ENCODE measurements at regions not wholly inside any gene's neighbourhood (a gene's known extent, or its start where the extent isn't known, plus 50 kb on each side); places are given as distances from the start of the nearest gene placed in this dataset.

- Histone ChIP-seq H3K36me3 (ENCODE audit: control insufficient read depth, insufficient read depth, low read length) (no peaks in the 10 kb centered on the region), H3K27ac (ENCODE audit: low read depth, low read length) (no peak overlapping the region), H3K4me3 (ENCODE audit: low read length) (no peak overlapping the region), H3K9me3 (ENCODE audit: control insufficient read depth, low read length) (no peaks in the 10 kb centered on the region), H3K4me1 (ENCODE audit: control insufficient read depth, insufficient read depth, low read length) (peaks cover 6% of the 10 kb centered on the region), H3K9ac (ENCODE audit: extremely low read depth, low read length, poor library complexity, severe bottlenecking) (no peak overlapping the region), H3K27me3 (ENCODE audit: control insufficient read depth, insufficient read depth, low read length, poor library complexity, severe bottlenecking) (peaks cover 24% of the 10 kb centered on the region)
- no peak for TF ChIP-seq CTCF (conservative IDR thresholded peaks at IDR 0.05)
- Mint-ChIP-seq H3K27me3 (ENCODE audit: insufficient read depth) (peaks cover 77% of the 10 kb centered on the region), H3K9me3 (no peaks in the 10 kb centered on the region), H3K4me3 (no peak overlapping the region), H3K27ac (no peak overlapping the region), H3K4me1 (peaks cover 21% of the 10 kb centered on the region), H3K36me3 (ENCODE audit: low read depth) (peaks cover 3% of the 10 kb centered on the region)
- DNase-seq = no peak
Measured at GRCh38 chr9:95810814-95811213, 64.7 kb upstream of the ERCC6L2 start.

GRCh38 chr9:95810133-95810532 is 65.4 kb upstream of the ERCC6L2 start:
- peak; percentile 10 for TF ChIP-seq CTCF (conservative IDR thresholded peaks at IDR 0.05)
- Histone ChIP-seq H3K4me3 (ENCODE audit: low read length) (no peak overlapping the region), H3K27me3 (ENCODE audit: control insufficient read depth, insufficient read depth, low read length, poor library complexity, severe bottlenecking) (peaks cover 24% of the 10 kb centered on the region), H3K9ac (ENCODE audit: extremely low read depth, low read length, poor library complexity, severe bottlenecking) (no peak overlapping the region), H3K4me1 (ENCODE audit: control insufficient read depth, insufficient read depth, low read length) (peaks cover 3% of the 10 kb centered on the region), H3K36me3 (ENCODE audit: control insufficient read depth, insufficient read depth, low read length) (no peaks in the 10 kb centered on the region), H3K27ac (ENCODE audit: low read depth, low read length) (no peak overlapping the region), H3K9me3 (ENCODE audit: control insufficient read depth, low read length) (no peaks in the 10 kb centered on the region)
- Mint-ChIP-seq H3K4me1 (peaks cover 18% of the 10 kb centered on the region), H3K36me3 (ENCODE audit: low read depth) (peaks cover 3% of the 10 kb centered on the region), H3K9me3 (no peaks in the 10 kb centered on the region), H3K27me3 (ENCODE audit: insufficient read depth) (peaks cover 70% of the 10 kb centered on the region), H3K27ac (no peak overlapping the region), H3K4me3 (no peak overlapping the region)
- WGBS, 2 experiments (ENCODE audit: insufficient coverage in 1 of 2, insufficient read length in 1 of 2) = 85 to 91% methylated on average over 3 of the region's 3 CpGs
- no peak for DNase-seq

GRCh38 chr9:95809686-95810085 is 65.8 kb upstream of the ERCC6L2 start:
- H3K9me3 Mint-ChIP-seq = no peaks in the 10 kb centered on the region
- Histone ChIP-seq H3K4me3 (ENCODE audit: low read length) (no peak overlapping the region), H3K27me3 (ENCODE audit: control insufficient read depth, insufficient read depth, low read length, poor library complexity, severe bottlenecking) (peaks cover 24% of the 10 kb centered on the region), H3K9ac (ENCODE audit: extremely low read depth, low read length, poor library complexity, severe bottlenecking) (no peak overlapping the region), H3K27ac (ENCODE audit: low read depth, low read length) (no peak overlapping the region), H3K36me3 (ENCODE audit: control insufficient read depth, insufficient read depth, low read length) (no peaks in the 10 kb centered on the region), H3K9me3 (ENCODE audit: control insufficient read depth, low read length) (peaks cover under 1% of the 10 kb centered on the region), H3K4me1 (ENCODE audit: control insufficient read depth, insufficient read depth, low read length) (peaks cover under 1% of the 10 kb centered on the region)
- peaks cover 3% of the 10 kb centered on the region for H3K36me3 Mint-ChIP-seq (ENCODE audit: low read depth)
- no peak for DNase-seq
- WGBS, 2 experiments (ENCODE audit: insufficient coverage in 1 of 2, insufficient read length in 1 of 2) = 100% methylated on average over 1 to 2 of the region's 2 CpGs
- H3K4me1 Mint-ChIP-seq = peaks cover 17% of the 10 kb centered on the region
- TF ChIP-seq CTCF (conservative IDR thresholded peaks at IDR 0.05) = no peak
- no peak overlapping the region for H3K4me3 Mint-ChIP-seq
- no peak overlapping the region for H3K27ac Mint-ChIP-seq
- H3K27me3 Mint-ChIP-seq (ENCODE audit: insufficient read depth) = peaks cover 66% of the 10 kb centered on the region
